ENCODE measurements at regions not wholly inside any gene's neighbourhood (a gene's known extent, or its start where the extent isn't known, plus 50 kb on each side); places are given as distances from the start of the nearest gene placed in this dataset.
"Not testable (repeated sequence)": the region's sequence is repeated elsewhere in the genome, so short reads cannot be mapped to it uniquely, and the experiment has no call there.

DNA sequence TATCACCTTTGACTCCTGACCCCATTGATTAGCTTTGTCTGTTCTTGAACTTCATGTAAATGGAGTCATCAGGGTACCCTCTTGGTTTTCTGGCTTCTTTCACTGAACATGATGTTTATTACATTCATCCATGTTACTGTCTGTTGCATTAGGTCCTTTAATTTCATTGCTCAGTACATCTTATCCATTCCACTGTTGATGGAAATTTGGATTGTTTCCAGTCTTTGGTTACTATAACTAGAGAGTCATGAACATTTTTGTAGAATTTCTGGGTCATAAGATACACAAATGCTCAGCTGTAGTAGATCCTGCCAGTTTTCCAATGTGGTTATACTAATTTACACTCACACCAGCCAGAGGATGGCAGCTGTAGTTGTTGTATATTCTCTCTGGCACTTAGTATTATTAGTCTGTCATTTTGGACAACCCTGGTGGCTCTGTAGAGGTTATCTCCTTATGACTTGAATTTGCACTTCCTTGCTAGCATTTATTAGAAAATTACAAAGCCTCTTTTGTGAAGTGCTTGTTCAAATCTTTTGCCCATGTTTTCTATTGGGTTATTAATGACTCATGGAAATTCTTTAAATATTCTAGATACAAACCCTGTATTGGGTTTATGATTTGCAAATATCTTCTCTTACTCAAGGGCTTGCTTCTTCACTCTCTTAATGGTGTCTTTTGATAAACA, 214.7 kb downstream of the BCL2L11 start:
- not testable (repeated sequence) for TF ChIP-seq ESRRG (CRISPR knock-in tag; IDR thresholded peaks at IDR 0.05); ZNF70 (CRISPR knock-in tag; IDR thresholded peaks at IDR 0.05); OSR1 (CRISPR knock-in tag; IDR thresholded peaks at IDR 0.05); PPARA (CRISPR knock-in tag; IDR thresholded peaks at IDR 0.05; ENCODE audit: borderline replicate concordance); TOX (CRISPR knock-in tag; IDR thresholded peaks at IDR 0.05; ENCODE audit: borderline replicate concordance); ZFP30 (CRISPR knock-in tag; IDR thresholded peaks at IDR 0.05)
- TF ChIP-seq, protein P1, sequence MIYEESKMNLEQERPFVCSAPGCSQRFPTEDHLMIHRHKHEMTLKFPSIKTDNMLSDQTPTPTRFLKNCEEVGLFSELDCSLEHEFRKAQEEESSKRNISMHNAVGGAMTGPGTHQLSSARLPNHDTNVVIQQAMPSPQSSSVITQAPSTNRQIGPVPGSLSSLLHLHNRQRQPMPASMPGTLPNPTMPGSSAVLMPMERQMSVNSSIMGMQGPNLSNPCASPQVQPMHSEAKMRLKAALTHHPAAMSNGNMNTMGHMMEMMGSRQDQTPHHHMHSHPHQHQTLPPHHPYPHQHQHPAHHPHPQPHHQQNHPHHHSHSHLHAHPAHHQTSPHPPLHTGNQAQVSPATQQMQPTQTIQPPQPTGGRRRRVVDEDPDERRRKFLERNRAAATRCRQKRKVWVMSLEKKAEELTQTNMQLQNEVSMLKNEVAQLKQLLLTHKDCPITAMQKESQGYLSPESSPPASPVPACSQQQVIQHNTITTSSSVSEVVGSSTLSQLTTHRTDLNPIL (CRISPR knock-in tag; IDR thresholded peaks at IDR 0.05; ENCODE audit: low read depth) = not testable (repeated sequence)

All from SK-N-SH treated with all-trans-retinoic acid at 6 μM for 48 hours (cell line).